Renal cortical epithelial cell (primary cell): ENCODE measurements at regions not wholly inside any gene's neighbourhood (a gene's known extent, or its start where the extent isn't known, plus 50 kb on each side); places are given as distances from the start of the nearest gene placed in this dataset.
"Not testable (repeated sequence)": the region's sequence is repeated elsewhere in the genome, so short reads cannot be mapped to it uniquely, and the experiment has no call there.

Source experiments
- DNase-seq: peaks from one replicate; pipeline ENCODE4 v3.0.0-alpha.2; 2011; ENCODE audit warnings: low read depth

GRCh38 chr11:46223252-46223513, 54.3 kb upstream of the CREB3L1 start:
- DNase-seq = no peak

GRCh38 chr11:46222490-46223251, 54.8 kb upstream of the CREB3L1 start:
- DNase-seq = no peak

GRCh38 chr11:46220313-46220712, 57.1 kb upstream of the CREB3L1 start:
- no peak for DNase-seq

GRCh38 chr11:46216765-46217089, 60.7 kb upstream of the CREB3L1 start:
- DNase-seq = no peak

- peak; percentile 33 for DNase-seq
Measured at GRCh38 chr11:46216019-46216764, 61.3 kb upstream of the CREB3L1 start.

- DNase-seq = no peak
Measured at GRCh38 chr11:46215208-46215931, 62.1 kb upstream of the CREB3L1 start.

GRCh38 chr11:46212720-46213119, 64.7 kb upstream of the CREB3L1 start:
- DNase-seq = no peak

GRCh38 chr11:46210856-46211255, 66.6 kb upstream of the CREB3L1 start:
- DNase-seq = no peak

- DNase-seq = peak; percentile 73
Measured at GRCh38 chr11:46210133-46210636, 67.3 kb upstream of the CREB3L1 start.

GRCh38 chr11:46209624-46210023, 67.8 kb upstream of the CREB3L1 start:
- DNase-seq = not testable (repeated sequence)

GRCh38 chr11:46208803-46209202, 68.7 kb upstream of the CREB3L1 start:
- no peak for DNase-seq

- DNase-seq = no peak
Measured at GRCh38 chr11:46207270-46207669, 70.2 kb upstream of the CREB3L1 start.

- DNase-seq = not testable (repeated sequence)
Measured at GRCh38 chr11:46204415-46204814, 73.0 kb upstream of the CREB3L1 start.

GRCh38 chr11:46203746-46204145, 73.7 kb upstream of the CREB3L1 start:
- no peak for DNase-seq

- no peak for DNase-seq
Measured at GRCh38 chr11:46202696-46203391, 74.6 kb upstream of the CREB3L1 start.

GRCh38 chr11:46202149-46202548, 75.3 kb upstream of the CREB3L1 start:
- no peak for DNase-seq

GRCh38 chr11:46200537-46201281, 76.8 kb upstream of the CREB3L1 start:
- no peak for DNase-seq

GRCh38 chr11:46198245-46199240, 77.3 kb upstream of the PHF21A start:
- no peak for DNase-seq

- no peak for DNase-seq
Measured at GRCh38 chr11:46197421-46197820, 76.2 kb upstream of the PHF21A start.

- no peak for DNase-seq
Measured at GRCh38 chr11:46188017-46188416, 66.8 kb upstream of the PHF21A start.
